Endothelial cell of umbilical vein (primary cell): ENCODE measurements at regions not wholly inside any gene's neighbourhood (a gene's known extent, or its start where the extent isn't known, plus 50 kb on each side); places are given as distances from the start of the nearest gene placed in this dataset.

Experiments used
- BruUV-seq: library from RNA; stranded (reverse); fragments of 400-500 nt; replicated peaks from 2 replicates; lab custom pipeline; 2021; lab: Mats Ljungman, UMichigan
- CTCF ChIA-PET: fragments of 300-600, 350-600 bp; sonication (Branson Sonifier 250); formaldehyde crosslinking; loops from one replicate; lab custom pipeline; 2021; ENCODE audit warnings: antibody characterized with exemption, inconsistent platforms; lab: Charles Lee
- POLR2A ChIA-PET: fragments of 300-600, 350-600 bp; sonication (Branson Sonifier 250); formaldehyde crosslinking; loops from one replicate; lab custom pipeline; 2021; ENCODE audit warnings: antibody characterized with exemption, inconsistent platforms; lab: Charles Lee
- DNase-seq: peaks from one replicate; pipeline ENCODE4 v3.0.0-alpha.2; 2011; ENCODE audit warnings: low read depth, low spot score
- FAIRE-seq: peaks from 2 replicates; lab custom pipeline; 2011; peaks lifted over from hg19 to GRCh38; lab: Jason Lieb, UNC
- H2AFZ ChIP-seq: 2 replicates; pipeline ENCODE4 v1.6.0; 2012; ENCODE audit warnings: low read depth, low read length, control low read depth, inconsistent platforms
- H3K27ac ChIP-seq: 2 replicates; pipeline ENCODE4 v1.5.1; 2011; ENCODE audit warnings: low read depth, mild to moderate bottlenecking, control low read depth, low read length, moderate library complexity; ENCODE audit not compliant: insufficient read depth
- H3K27me3 ChIP-seq, 2 experiments: 2 replicates each; pipeline versions ENCODE4 v1.6.0 to v1.6.1; 2011; ENCODE audit warnings: low read length in 2 of 2, mixed read lengths in 1 of 2; ENCODE audit not compliant: control insufficient read depth in 2 of 2, insufficient read depth in 2 of 2
- H3K36me3 ChIP-seq, 2 experiments: 2 replicates in 1 of 2; 3 replicates in 1 of 2; pipeline ENCODE4 v1.5.1; 2011; ENCODE audit warnings: low read length in 2 of 2, mild to moderate bottlenecking in 1 of 2, moderate library complexity in 1 of 2; ENCODE audit not compliant: control insufficient read depth in 2 of 2, insufficient read depth in 2 of 2; ENCODE audit errors: extremely low read depth in 1 of 2
- H3K4me1 ChIP-seq: 3 replicates; pipeline ENCODE4 v1.5.1; 2011; ENCODE audit warnings: mild to moderate bottlenecking, low read length; ENCODE audit not compliant: control insufficient read depth, insufficient read depth; ENCODE audit errors: extremely low read depth
- H3K4me2 ChIP-seq: 2 replicates; pipeline ENCODE4 v1.6.1; 2011; ENCODE audit warnings: low read length, control low read depth, mixed read lengths; ENCODE audit not compliant: insufficient read depth
- H3K4me3 ChIP-seq, 3 experiments: fragments of 200-600 bp in 1 of 3; sonication (generic), shearing (Covaris generic) in 1 of 3; replicated peaks in 1 of 3; 2 replicates each; pipeline ENCODE4 v1.5.1; 2011 to 2016; ENCODE audit warnings: control low read depth in 3 of 3, low read length in 3 of 3, mild to moderate bottlenecking in 2 of 3, inconsistent platforms in 1 of 3, low read depth in 1 of 3, moderate library complexity in 1 of 3; ENCODE audit not compliant: insufficient read depth in 1 of 3
- H3K79me2 ChIP-seq: 2 replicates; pipeline ENCODE4 v1.6.0; 2012; ENCODE audit warnings: low read length, inconsistent platforms; ENCODE audit not compliant: control insufficient read depth, insufficient read depth
- H3K9ac ChIP-seq: replicated peaks from 2 replicates; pipeline ENCODE3; 2011; ENCODE audit warnings: low read length, control low read depth; ENCODE audit not compliant: insufficient read depth; ENCODE audit errors: extremely low read depth
- H3K9me1 ChIP-seq: replicated peaks from 3 replicates; pipeline ENCODE4 v1.6.0; 2011; ENCODE audit warnings: mild to moderate bottlenecking, low read length; ENCODE audit not compliant: control insufficient read depth, insufficient read depth; ENCODE audit errors: extremely low read depth
- H3K9me3 ChIP-seq: replicated peaks from 2 replicates; pipeline ENCODE4 v1.5.1; 2012; ENCODE audit warnings: low read length, inconsistent platforms; ENCODE audit not compliant: control insufficient read depth, insufficient read depth
- H4K20me1 ChIP-seq: replicated peaks from 2 replicates; pipeline ENCODE3; 2011; ENCODE audit warnings: mild to moderate bottlenecking, low read length; ENCODE audit not compliant: control insufficient read depth, insufficient read depth; ENCODE audit errors: extremely low read depth
- EZH2 ChIP-seq: IDR thresholded peaks from 2 replicates; pipeline ENCODE4 v1.6.1; 2012; ENCODE audit warnings: borderline replicate concordance, low read depth, mild to moderate bottlenecking, moderate library complexity, low read length, inconsistent platforms; ENCODE audit not compliant: severe bottlenecking
- FOS ChIP-seq: IDR thresholded peaks from 2 replicates; pipeline ENCODE4 v1.6.1; 2011; ENCODE audit warnings: mild to moderate bottlenecking, low read length, moderate library complexity, borderline replicate concordance; ENCODE audit not compliant: insufficient read depth
- GATA2 ChIP-seq: IDR thresholded peaks from 2 replicates; pipeline ENCODE4 v1.7.0; 2011; ENCODE audit warnings: low read depth, mild to moderate bottlenecking, moderate library complexity, mixed read lengths, low read length; ENCODE audit not compliant: insufficient read length, insufficient read depth
- JUN ChIP-seq: IDR thresholded peaks from 2 replicates; pipeline ENCODE4 v1.6.1; 2011; ENCODE audit warnings: borderline replicate concordance, low read depth; ENCODE audit not compliant: insufficient read length, insufficient read depth
- MYC ChIP-seq: IDR thresholded peaks from one replicate; pipeline ENCODE4 v1.6.1; 2011; ENCODE audit warnings: mild to moderate bottlenecking, low read depth, low read length
- POLR2A ChIP-seq: IDR thresholded peaks from 2 replicates; pipeline ENCODE4 v1.6.1; 2012; ENCODE audit warnings: low read depth, mild to moderate bottlenecking, control low read depth, low read length
- POLR2AphosphoS5 ChIP-seq: IDR thresholded peaks from 2 replicates; pipeline ENCODE4 v1.6.1; 2012; ENCODE audit warnings: low read depth, mild to moderate bottlenecking, control low read depth, low read length, moderate library complexity; ENCODE audit not compliant: insufficient read depth
- dilution Hi-C: fragments of 300-500 bp; cut with MboI; formaldehyde crosslinking; loops from one replicate; pipeline ENCODE4 v1.15.0; 2019; ENCODE audit warnings: low sequenced_read_pairs; ENCODE audit not compliant: extremely low pct_ligation_motif_present
- intact Hi-C: fragments of 100-400 bp; cut with micrococcal nuclease; formaldehyde crosslinking; loops from one replicate; pipeline ENCODE4 v1.10.0; 2022
- TF ChIP-seq, protein P1 (sequence below): IDR thresholded peaks from 2 replicates; pipeline ENCODE4 v1.6.1; 2011; ENCODE audit not compliant: insufficient read depth, insufficient read length
- TF ChIP-seq, protein P2 (sequence below), 2 donors: IDR thresholded peaks; 1 replicate in 1 of 2; 2 replicates in 1 of 2; pipeline ENCODE4 v1.5.1; 2011; ENCODE audit warnings: low read length in 2 of 2, mild to moderate bottlenecking in 2 of 2, moderate library complexity in 2 of 2, control low read depth in 1 of 2, inconsistent platforms in 1 of 2, low read depth in 1 of 2; ENCODE audit not compliant: insufficient read depth in 1 of 2; ENCODE audit errors: extremely low read depth in 1 of 2

DNA sequence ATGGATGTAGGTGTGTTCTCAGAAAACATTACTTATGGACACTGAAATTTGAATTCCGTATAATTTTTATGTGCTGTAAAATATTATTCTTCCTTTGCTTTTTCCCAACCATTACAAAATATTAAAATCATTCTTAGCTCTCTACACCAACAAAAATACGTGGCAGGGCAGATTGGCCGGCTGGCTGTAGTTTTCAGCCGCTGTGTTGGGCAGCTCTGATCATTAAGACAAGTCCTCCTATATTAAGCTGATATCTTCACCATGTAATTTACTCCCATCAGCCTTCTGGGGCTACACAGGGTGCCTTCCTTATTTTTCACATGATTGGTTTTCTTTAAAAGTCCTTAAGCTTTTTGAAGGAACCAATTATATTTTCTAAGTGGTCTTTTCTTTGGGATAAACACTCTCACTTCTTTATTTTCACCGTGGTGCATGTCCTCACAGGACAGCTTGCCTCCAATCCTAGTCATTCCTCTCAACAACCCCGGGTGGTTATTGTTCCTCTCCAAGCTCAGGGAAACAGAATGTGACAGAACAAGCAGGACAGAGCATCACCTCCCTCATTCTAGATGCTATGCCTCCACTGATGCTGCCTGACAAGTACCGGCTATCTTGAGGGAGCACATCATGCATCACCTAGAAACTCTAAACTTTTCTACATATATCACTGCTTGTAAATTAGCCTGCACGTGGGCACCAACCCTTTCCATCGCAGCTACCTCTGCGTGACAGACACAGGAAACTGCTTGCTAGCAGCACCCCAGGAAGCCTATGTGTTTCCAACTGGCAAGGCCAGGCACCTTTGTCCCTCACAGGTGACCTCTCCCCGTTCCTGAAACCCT, 362.3 kb downstream of the MYCN start:
- TF ChIP-seq GATA2 (no peak), MYC (no peak), JUN (no peak), POLR2AphosphoS5 (no peak), EZH2 (no peak), POLR2A (no peak), FOS (no peak)
- TF ChIP-seq, protein P1, sequence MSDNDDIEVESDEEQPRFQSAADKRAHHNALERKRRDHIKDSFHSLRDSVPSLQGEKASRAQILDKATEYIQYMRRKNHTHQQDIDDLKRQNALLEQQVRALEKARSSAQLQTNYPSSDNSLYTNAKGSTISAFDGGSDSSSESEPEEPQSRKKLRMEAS, result no peak
- TF ChIP-seq, protein P2, sequence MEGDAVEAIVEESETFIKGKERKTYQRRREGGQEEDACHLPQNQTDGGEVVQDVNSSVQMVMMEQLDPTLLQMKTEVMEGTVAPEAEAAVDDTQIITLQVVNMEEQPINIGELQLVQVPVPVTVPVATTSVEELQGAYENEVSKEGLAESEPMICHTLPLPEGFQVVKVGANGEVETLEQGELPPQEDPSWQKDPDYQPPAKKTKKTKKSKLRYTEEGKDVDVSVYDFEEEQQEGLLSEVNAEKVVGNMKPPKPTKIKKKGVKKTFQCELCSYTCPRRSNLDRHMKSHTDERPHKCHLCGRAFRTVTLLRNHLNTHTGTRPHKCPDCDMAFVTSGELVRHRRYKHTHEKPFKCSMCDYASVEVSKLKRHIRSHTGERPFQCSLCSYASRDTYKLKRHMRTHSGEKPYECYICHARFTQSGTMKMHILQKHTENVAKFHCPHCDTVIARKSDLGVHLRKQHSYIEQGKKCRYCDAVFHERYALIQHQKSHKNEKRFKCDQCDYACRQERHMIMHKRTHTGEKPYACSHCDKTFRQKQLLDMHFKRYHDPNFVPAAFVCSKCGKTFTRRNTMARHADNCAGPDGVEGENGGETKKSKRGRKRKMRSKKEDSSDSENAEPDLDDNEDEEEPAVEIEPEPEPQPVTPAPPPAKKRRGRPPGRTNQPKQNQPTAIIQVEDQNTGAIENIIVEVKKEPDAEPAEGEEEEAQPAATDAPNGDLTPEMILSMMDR (IDR thresholded peaks at IDR 0.05; ENCODE audit: extremely low read depth in 1 of 2, insufficient read depth in 1 of 2, low read depth in 1 of 2, low read length in 2 of 2), result no peak
- Histone ChIP-seq H4K20me1 (no peaks in the 10 kb centered on the region), H2AFZ (no peak overlapping the region), H3K9me3 (no peaks in the 10 kb centered on the region), H3K27ac (no peak overlapping the region), H3K4me1 (no peaks in the 10 kb centered on the region), H3K27me3 (no peaks in the 10 kb centered on the region), H3K9ac (no peak overlapping the region), H3K4me2 (no peak overlapping the region), H3K9me1 (no peaks in the 10 kb centered on the region), H3K79me2 (no peaks in the 10 kb centered on the region), H3K36me3 (no peaks in the 10 kb centered on the region), H3K4me3 (no peak overlapping the region)
- no peak for FAIRE-seq
- ChIA-PET CTCF (no interaction called here), POLR2A (no interaction called here)
- DNase-seq, result no peak
- dilution Hi-C loops, result no loop called here
- intact Hi-C loops, result no loop called here
- no TSS peak for BruUV-seq
